ENCODE measurements at regions not wholly inside any gene's neighbourhood (a gene's known extent, or its start where the extent isn't known, plus 50 kb on each side); places are given as distances from the start of the nearest gene placed in this dataset.

- no peak overlapping the region for H3K4me3 ChIP-seq (ENCODE audit: low read depth, low read length)
- no peak for TF ChIP-seq CTCF (IDR thresholded peaks at IDR 0.05; ENCODE audit: borderline replicate concordance, insufficient read depth, low read depth, low read length)
Measured at GRCh38 chr6:127023001-127023778, 95.3 kb upstream of the RSPO3 start.

GRCh38 chr6:127026247-127026646 is 92.2 kb upstream of the RSPO3 start:
- no peak for TF ChIP-seq CTCF (IDR thresholded peaks at IDR 0.05; ENCODE audit: borderline replicate concordance, insufficient read depth, low read depth, low read length)
- no peak overlapping the region for H3K4me3 ChIP-seq (ENCODE audit: low read depth, low read length)

GRCh38 chr6:127030111-127030510 is 88.4 kb upstream of the RSPO3 start:
- no peak overlapping the region for H3K4me3 ChIP-seq (ENCODE audit: low read depth, low read length)
- no peak for TF ChIP-seq CTCF (IDR thresholded peaks at IDR 0.05; ENCODE audit: borderline replicate concordance, insufficient read depth, low read depth, low read length)

- no peak overlapping the region for H3K4me3 ChIP-seq (ENCODE audit: low read depth, low read length)
- TF ChIP-seq CTCF (IDR thresholded peaks at IDR 0.05; ENCODE audit: borderline replicate concordance, insufficient read depth, low read depth, low read length): no peak
Measured at GRCh38 chr6:127030836-127031235, 87.6 kb upstream of the RSPO3 start.

GRCh38 chr6:127031511-127031910 is 87.0 kb upstream of the RSPO3 start:
- no peak for TF ChIP-seq CTCF (IDR thresholded peaks at IDR 0.05; ENCODE audit: borderline replicate concordance, insufficient read depth, low read depth, low read length)
- no peak overlapping the region for H3K4me3 ChIP-seq (ENCODE audit: low read depth, low read length)

- H3K4me3 ChIP-seq (ENCODE audit: low read depth, low read length): no peak overlapping the region
- TF ChIP-seq CTCF (IDR thresholded peaks at IDR 0.05; ENCODE audit: borderline replicate concordance, insufficient read depth, low read depth, low read length): no peak
Measured at GRCh38 chr6:127032971-127033370, 85.5 kb upstream of the RSPO3 start.

GRCh38 chr6:127051571-127052260 is 66.8 kb upstream of the RSPO3 start:
- H3K4me3 ChIP-seq (ENCODE audit: low read depth, low read length): no peak overlapping the region
- TF ChIP-seq CTCF (IDR thresholded peaks at IDR 0.05; ENCODE audit: borderline replicate concordance, insufficient read depth, low read depth, low read length): no peak
